Frontal cortex (tissue), 3 donors: ENCODE measurements at regions not wholly inside any gene's neighbourhood (a gene's known extent, or its start where the extent isn't known, plus 50 kb on each side); places are given as distances from the start of the nearest gene placed in this dataset.

Experiments used
- DNase-seq, 2 donors: peaks; one replicate each; pipeline ENCODE4 v3.0.0; 2012; ENCODE audit warnings: low spot score in 2 of 2
- FAIRE-seq: peaks from 2 replicates; lab custom pipeline; 2012; peaks lifted over from hg19 to GRCh38; lab: Jason Lieb, UNC
- donor health status: control.
- donor health status: control.
- donor health status: control.

- DNase-seq (no peak), FAIRE-seq (no peak)
Measured at GRCh38 chr12:132439333-132439904, 50.5 kb upstream of the FBRSL1 start.

GRCh38 chr12:132438726-132439125 is 51.2 kb upstream of the FBRSL1 start:
- no peak for DNase-seq
- no peak for FAIRE-seq

GRCh38 chr12:132437943-132438700 is 51.8 kb upstream of the FBRSL1 start:
- no peak for FAIRE-seq

GRCh38 chr12:132437252-132437932 is 52.6 kb upstream of the FBRSL1 start:
- FAIRE-seq: no peak

More at GRCh38 chr12:132437943-132438700, 51.8 kb upstream of the FBRSL1 start:
- no peak for DNase-seq

GRCh38 chr12:132436791-132437251 is 53.1 kb upstream of the FBRSL1 start:
- FAIRE-seq: no peak
- DNase-seq: no peak

More at GRCh38 chr12:132437252-132437932, 52.6 kb upstream of the FBRSL1 start:
- DNase-seq: no peak

GRCh38 chr12:132435486-132436187 is 54.3 kb upstream of the FBRSL1 start:
- FAIRE-seq (no peak), DNase-seq (no peak)

- DNase-seq: no peak
- no peak for FAIRE-seq
Measured at GRCh38 chr12:132433641-132434395, 56.1 kb upstream of the FBRSL1 start.

- DNase-seq (no peak), FAIRE-seq (no peak)
Measured at GRCh38 chr12:132432721-132433577, 57.0 kb upstream of the FBRSL1 start.

GRCh38 chr12:132432126-132432705 is 57.7 kb upstream of the FBRSL1 start:
- DNase-seq (no peak), FAIRE-seq (no peak)

- FAIRE-seq (no peak), DNase-seq (no peak)
Measured at GRCh38 chr12:132430838-132431774, 58.8 kb upstream of the FBRSL1 start.

GRCh38 chr12:132429946-132430643 is 59.9 kb upstream of the FBRSL1 start:
- FAIRE-seq (no peak), DNase-seq (no peak)

- DNase-seq: no peak
- FAIRE-seq: no peak
Measured at GRCh38 chr12:132429602-132429945, 60.4 kb upstream of the FBRSL1 start.

GRCh38 chr12:132428936-132429601 is 60.9 kb upstream of the FBRSL1 start:
- FAIRE-seq: no peak
- DNase-seq: no peak

- DNase-seq: no peak
- no peak for FAIRE-seq
Measured at GRCh38 chr12:132427999-132428935, 61.7 kb upstream of the FBRSL1 start.

GRCh38 chr12:132427174-132427768 is 62.7 kb upstream of the FBRSL1 start:
- DNase-seq: no peak
- FAIRE-seq: no peak
